A549 (cell line): ENCODE measurements at regions not wholly inside any gene's neighbourhood (a gene's known extent, or its start where the extent isn't known, plus 50 kb on each side); places are given as distances from the start of the nearest gene placed in this dataset.

ENCODE experiments used
- ATAC-seq, 2 experiments: fragments of 200-7000 bp in 1 of 2; fragments of >200 bp in 1 of 2; cut with Nextera tagmentation in 1 of 2; cut with Tn5 transposase in 1 of 2; 3 replicates each; pipeline versions ENCODE4 v1.8.0 to v1.9.1; 2018 to 2020; ENCODE audit warnings: mild to moderate bottlenecking in 1 of 2, moderate library complexity in 1 of 2
- CTCF ChIA-PET: fragments of 300-600 bp; sonication (Branson Sonifier 250); formaldehyde crosslinking; extraction: SDS; loops from one replicate; lab custom pipeline; 2021; ENCODE audit warnings: antibody characterized with exemption, inconsistent platforms; lab: Yijun Ruan, JAX
- POLR2A ChIA-PET: fragments of 350-600 bp; formaldehyde crosslinking; extraction: SDS; loops from one replicate; lab custom pipeline; 2021; ENCODE audit warnings: antibody characterized with exemption, inconsistent platforms; lab: Yijun Ruan, JAX
- DNase-seq, 2 experiments: peaks; one replicate each; pipeline versions ENCODE4 v3.0.0 to v3.0.0-alpha.2; 2011 to 2016; ENCODE audit warnings: low read depth in 1 of 2, low spot score in 1 of 2
- FAIRE-seq: peaks from 2 replicates; lab custom pipeline; 2011; peaks lifted over from hg19 to GRCh38; lab: Jason Lieb, UNC
- H3K27ac ChIP-seq, 2 experiments: fragments of >200 bp; sonication (Bioruptor Twin); formaldehyde crosslinking; 3 replicates each; pipeline ENCODE4 v1.5.1; 2016 to 2017
- H3K4me1 ChIP-seq: fragments of >200 bp; sonication (Bioruptor Twin); formaldehyde crosslinking; 3 replicates; pipeline ENCODE4 v1.6.1; 2016
- H3K4me2 ChIP-seq: fragments of >200 bp; sonication (Bioruptor Twin); formaldehyde crosslinking; 3 replicates; pipeline ENCODE4 v1.6.1; 2016
- H3K4me3 ChIP-seq: fragments of >200 bp; sonication (Bioruptor Twin); formaldehyde crosslinking; 3 replicates; pipeline ENCODE4 v1.5.1; 2016
- H3K9me3 ChIP-seq: fragments of >200 bp; sonication (Bioruptor Twin); formaldehyde crosslinking; 3 replicates; pipeline ENCODE4 v1.6.1; 2016
- ATOH8 ChIP-seq: fragments of 250-450 bp; sonication (Bioruptor Pico); IDR thresholded peaks from 2 replicates; pipeline ENCODE4 v1.5.0; 2020; ENCODE audit warnings: low read depth, mild to moderate bottlenecking, moderate library complexity
- BHLHE40 ChIP-seq: IDR thresholded peaks from 2 replicates; pipeline ENCODE4 v1.6.1; 2012; ENCODE audit warnings: low read depth, low read length, inconsistent platforms
- CTCF ChIP-seq: fragments of >200 bp; sonication (Bioruptor Twin); formaldehyde crosslinking; IDR thresholded peaks from 3 replicates; pipeline ENCODE4 v1.5.1; 2016
- HES2 ChIP-seq: fragments of >200 bp; sonication (Bioruptor Twin); formaldehyde crosslinking; IDR thresholded peaks from 2 replicates; pipeline ENCODE4 v1.6.1; 2016
- HMGXB4 ChIP-seq: fragments of 250-450 bp; sonication (Bioruptor Pico); IDR thresholded peaks from 2 replicates; pipeline ENCODE4 v1.5.0; 2021; ENCODE audit warnings: mild to moderate bottlenecking, moderate library complexity, borderline replicate concordance
- JUNB ChIP-seq: fragments of >200 bp; sonication (Bioruptor Twin); formaldehyde crosslinking; IDR thresholded peaks from 2 replicates; pipeline ENCODE4 v1.6.1; 2016
- KDM5A ChIP-seq: fragments of 200-600 bp; sonication (generic); IDR thresholded peaks from 2 replicates; pipeline ENCODE4 v1.6.1; 2016; ENCODE audit warnings: antibody characterized with exemption, mild to moderate bottlenecking
- MAFK ChIP-seq: fragments of 450-650 bp; IDR thresholded peaks from 2 replicates; pipeline ENCODE4 v1.6.1; 2014; ENCODE audit not compliant: partially characterized antibody
- MAZ ChIP-seq: fragments of 150-350 bp; IDR thresholded peaks from 2 replicates; pipeline ENCODE4 v1.6.1; 2014; ENCODE audit warnings: antibody characterized with exemption, low read depth, low read length, borderline replicate concordance
- NR3C1 ChIP-seq: fragments of >200 bp; sonication (Bioruptor Twin); formaldehyde crosslinking; IDR thresholded peaks from 3 replicates; pipeline ENCODE4 v1.6.1; 2017
- PBX3 ChIP-seq: IDR thresholded peaks from 2 replicates; pipeline ENCODE4 v1.6.1; 2012
- PHF8 ChIP-seq: fragments of 200-600 bp; sonication (generic); IDR thresholded peaks from 2 replicates; pipeline ENCODE4 v1.6.1; 2016; ENCODE audit warnings: low read depth, mild to moderate bottlenecking, antibody characterized with exemption, moderate library complexity, borderline replicate concordance
- USF2 ChIP-seq: fragments of 450-650 bp; IDR thresholded peaks from 2 replicates; pipeline ENCODE4 v1.6.1; 2014; ENCODE audit warnings: antibody characterized with exemption
- WGBS: methylation state at CpG from one replicate; pipeline ENCODE4 v1.1.6; 2017; ENCODE audit errors: missing lambda C conversion rate; 5-methylcytosine and 5-hydroxymethylcytosine counted together

- POLR2A ChIA-PET = no interaction called here
- TF ChIP-seq ATOH8 (CRISPR knock-in tag) (no peak), HMGXB4 (CRISPR knock-in tag) (no peak), HES2 (no peak), USF2 (no peak), MAFK (no peak), BHLHE40 (no peak)
- TF ChIP-seq, all 56 proteins: peak for 0
- 56% methylated on average over 8 of the region's 8 CpGs for WGBS
- Histone ChIP-seq H3K4me1 (no peaks in the 10 kb centered on the region), H3K4me2 (no peak overlapping the region), H3K9me3 (no peaks in the 10 kb centered on the region), H3K27ac (no peak overlapping the region), H3K4me3 (no peak overlapping the region)
- FAIRE-seq (no peak), DNase-seq (no peak), ATAC-seq (no peak; a peak in 1 of 6 replicates)
- CTCF ChIA-PET = no interaction called here
Measured at GRCh38 chr1:63010913-63011660, 227.2 kb downstream of the ATG4C start.

GRCh38 chr1:63012339-63012738 is 228.4 kb downstream of the ATG4C start:
- FAIRE-seq (no peak), ATAC-seq (no peak), DNase-seq (no peak)
- Histone ChIP-seq H3K4me3 (no peak overlapping the region), H3K27ac (no peak overlapping the region), H3K4me1 (no peaks in the 10 kb centered on the region), H3K9me3 (no peaks in the 10 kb centered on the region), H3K4me2 (no peak overlapping the region)
- CTCF ChIA-PET = no interaction called here
- 26% methylated on average over 6 of the region's 6 CpGs for WGBS
- POLR2A ChIA-PET = no interaction called here
- no peak for TF ChIP-seq BHLHE40
- no peak for TF ChIP-seq JUNB
- TF ChIP-seq, all 56 proteins: peak for 0

GRCh38 chr1:63014267-63014666 is 230.3 kb downstream of the ATG4C start:
- ChIA-PET POLR2A (no interaction called here), CTCF (interaction anchor here (1.3 kb wide), 1 partner anchor 9 kb away, joined by 3 read pairs; no protein-coding TSS in a partner anchor)
- TF ChIP-seq HMGXB4 (CRISPR knock-in tag) (no peak), CTCF (no peak), PHF8 (no peak), PBX3 (no peak), BHLHE40 (no peak), HES2 (no peak), KDM5A (no peak), NR3C1 (no peak), MAZ (no peak)
- H3K4me2 ChIP-seq = no peak overlapping the region
- H3K27ac ChIP-seq = no peak overlapping the region
- no peak for ATAC-seq
- H3K4me1 ChIP-seq = no peaks in the 10 kb centered on the region
- no peak for DNase-seq
- no peaks in the 10 kb centered on the region for H3K9me3 ChIP-seq
- no peak for FAIRE-seq
- 27% methylated on average over 2 of the region's 2 CpGs for WGBS
- H3K4me3 ChIP-seq = no peak overlapping the region
